Upper lobe of left lung (tissue), 6 donors: ENCODE measurements at regions not wholly inside any gene's neighbourhood (a gene's known extent, or its start where the extent isn't known, plus 50 kb on each side); places are given as distances from the start of the nearest gene placed in this dataset.

Source experiments
- ATAC-seq, 2 donors: fragments of 200-7000 bp; cut with Tn5 transposase; one replicate each; pipeline ENCODE4 v1.9.1; 2022; ENCODE audit warnings: mild to moderate bottlenecking in 2 of 2, moderate library complexity in 2 of 2; ENCODE audit not compliant: low FRiP score in 2 of 2
- DNase-seq, 2 donors: peaks; one replicate each; pipeline ENCODE4 v3.0.0-alpha.2; 2019 to 2020
- H3K27ac ChIP-seq, 4 donors: fragments of 200-600 bp; sonication (generic); one replicate each; pipeline ENCODE4 v1.5.1; 2016 to 2019
- H3K27me3 ChIP-seq, 4 donors: fragments of 200-600 bp; sonication (generic); one replicate each; pipeline ENCODE4 v1.5.1; 2017 to 2019
- H3K36me3 ChIP-seq, 4 donors: fragments of 200-600 bp; sonication (generic); one replicate each; pipeline ENCODE4 v1.5.1; 2016 to 2019
- H3K4me1 ChIP-seq, 4 donors: fragments of 200-600 bp; sonication (generic); one replicate each; pipeline ENCODE4 v1.5.1; 2018 to 2019
- H3K4me3 ChIP-seq, 4 donors: fragments of 200-600 bp; sonication (generic); one replicate each; pipeline ENCODE4 v1.5.1; 2017 to 2019; ENCODE audit warnings: mild to moderate bottlenecking in 2 of 4, moderate library complexity in 1 of 4
- H3K9me3 ChIP-seq, 4 donors: fragments of 200-600 bp; sonication (generic); one replicate each; pipeline ENCODE4 v1.5.1; 2018 to 2019
- CTCF ChIP-seq, 6 experiments: fragments of 450-650 bp in 4 of 6; fragments of 200-600 bp in 2 of 6; sonication (generic) in 2 of 6; IDR thresholded peaks; one replicate each; pipeline ENCODE4 v1.5.1; 2016 to 2019; ENCODE audit warnings: antibody characterized with exemption in 6 of 6
- EP300 ChIP-seq, 4 donors: sonication (generic); formaldehyde crosslinking; IDR thresholded peaks; one replicate each; pipeline ENCODE4 v1.5.1; 2017; ENCODE audit warnings: antibody characterized with exemption in 4 of 4, control low read depth in 2 of 4
- POLR2A ChIP-seq, 4 donors: fragments of 450-650 bp; IDR thresholded peaks; one replicate each; pipeline ENCODE4 v1.5.1; 2016 to 2017; ENCODE audit warnings: antibody characterized with exemption in 4 of 4, mild to moderate bottlenecking in 2 of 4
- POLR2AphosphoS5 ChIP-seq, 2 donors: sonication (generic); formaldehyde crosslinking; IDR thresholded peaks; one replicate each; pipeline ENCODE4 v1.5.1; 2017; ENCODE audit warnings: antibody characterized with exemption in 2 of 2
- WGBS, 2 donors: methylation state at CpG; one replicate each; pipeline ENCODE4 v1.1.5; 2017 to 2018; 5-methylcytosine and 5-hydroxymethylcytosine counted together
- donor health status: DM: no; HTN: no; CAD: no; lungs with moderate emphysema.
- donor health status: DM: no; HTN: yes; CAD: no; lungs with severe emphysema.

- WGBS, 2 donors: 92 to 100% methylated on average over 2 of the region's 2 CpGs
- TF ChIP-seq CTCF (IDR thresholded peaks at IDR 0.05) (no peak), EP300 (IDR thresholded peaks at IDR 0.05) (no peak), POLR2A (IDR thresholded peaks at IDR 0.05) (no peak), POLR2AphosphoS5 (IDR thresholded peaks at IDR 0.05) (no peak)
- H3K27me3 ChIP-seq: no peaks in the 10 kb centered on the region
- ATAC-seq: no peak
- no peaks in the 10 kb centered on the region for H3K36me3 ChIP-seq
- DNase-seq: no peak
- H3K4me3 ChIP-seq: no peak overlapping the region
- H3K4me1 ChIP-seq: no peaks in the 10 kb centered on the region
- H3K9me3 ChIP-seq: no peaks in the 10 kb centered on the region
- H3K27ac ChIP-seq: no peak overlapping the region
These were observed 164.0 kb downstream of the RGS9 start for GRCh38 chr17:65301184-65301583.

- Histone ChIP-seq H3K4me1 (peaks cover 4 to 12% (median 10%) of the 10 kb centered on the region in 4 donors), H3K36me3 (no peaks in the 10 kb centered on the region), H3K27me3 (no peaks in the 10 kb centered on the region), H3K9me3 (no peaks in the 10 kb centered on the region), H3K27ac (no peak overlapping the region), H3K4me3 (no peak overlapping the region)
- DNase-seq (no peak), ATAC-seq (no peak)
- TF ChIP-seq POLR2A (IDR thresholded peaks at IDR 0.05): no peak
- TF ChIP-seq EP300 (IDR thresholded peaks at IDR 0.05): no peak
- no peak for TF ChIP-seq POLR2AphosphoS5 (IDR thresholded peaks at IDR 0.05)
- no peak for TF ChIP-seq CTCF (IDR thresholded peaks at IDR 0.05)
- 67 to 75% methylated on average over 5 of the region's 5 CpGs for WGBS, 2 donors
These were observed 160.7 kb downstream of the RGS9 start for GRCh38 chr17:65297916-65298315.

- H3K27me3 ChIP-seq: no peaks in the 10 kb centered on the region
- no peak for DNase-seq
- H3K27ac ChIP-seq: no peak overlapping the region
- 64 to 71% methylated on average over 2 of the region's 2 CpGs for WGBS, 2 donors
- TF ChIP-seq EP300 (IDR thresholded peaks at IDR 0.05) (no peak), CTCF (IDR thresholded peaks at IDR 0.05) (no peak), POLR2A (IDR thresholded peaks at IDR 0.05) (no peak), POLR2AphosphoS5 (IDR thresholded peaks at IDR 0.05) (no peak)
- ATAC-seq: peak in 1 of 2 donors; percentile 65
- H3K4me1 ChIP-seq: peaks cover 4 to 14% (median 10%) of the 10 kb centered on the region in 4 donors
- H3K36me3 ChIP-seq: no peaks in the 10 kb centered on the region
- H3K9me3 ChIP-seq: no peaks in the 10 kb centered on the region
- H3K4me3 ChIP-seq: no peak overlapping the region
These were observed 160.2 kb downstream of the RGS9 start for GRCh38 chr17:65297384-65297783.

- WGBS, 2 donors: 10 to 18% methylated on average over 8 to 10 of the region's 10 CpGs
- Histone ChIP-seq H3K27ac (peak overlapping the region in 1 of 4 donors; percentile 27), H3K4me3 (no peak overlapping the region), H3K9me3 (no peaks in the 10 kb centered on the region), H3K27me3 (no peaks in the 10 kb centered on the region), H3K4me1 (peaks cover 4 to 23% (median 15%) of the 10 kb centered on the region in 4 donors), H3K36me3 (no peaks in the 10 kb centered on the region)
- peak; percentile 67 to 82 (median 74) for TF ChIP-seq CTCF (IDR thresholded peaks at IDR 0.05)
- TF ChIP-seq POLR2AphosphoS5 (IDR thresholded peaks at IDR 0.05): no peak
- DNase-seq (peak in 1 of 2 donors; percentile 67), ATAC-seq (peak; percentile 85 to 88)
These were observed 157.1 kb downstream of the RGS9 start for GRCh38 chr17:65294181-65294719.

- H3K27me3 ChIP-seq: no peaks in the 10 kb centered on the region
- H3K9me3 ChIP-seq: no peaks in the 10 kb centered on the region
- no peak for DNase-seq
- peak overlapping the region in 1 of 4 donors; percentile 27 for H3K27ac ChIP-seq
- TF ChIP-seq CTCF (IDR thresholded peaks at IDR 0.05) (no peak), POLR2AphosphoS5 (IDR thresholded peaks at IDR 0.05) (no peak), EP300 (IDR thresholded peaks at IDR 0.05) (no peak), POLR2A (IDR thresholded peaks at IDR 0.05) (no peak)
- WGBS, 2 donors: 71 to 76% methylated on average over 12 of the region's 12 CpGs
- peaks cover 4 to 23% (median 15%) of the 10 kb centered on the region in 4 donors for H3K4me1 ChIP-seq
- H3K36me3 ChIP-seq: no peaks in the 10 kb centered on the region
- ATAC-seq: no peak
- no peak overlapping the region for H3K4me3 ChIP-seq
These were observed 156.5 kb downstream of the RGS9 start for GRCh38 chr17:65293584-65294180.
